Left lung (tissue), 4 donors: ENCODE measurements at regions not wholly inside any gene's neighbourhood (a gene's known extent, or its start where the extent isn't known, plus 50 kb on each side); places are given as distances from the start of the nearest gene placed in this dataset.

ENCODE experiments used
- ATAC-seq: fragments of 200-7000 bp; cut with Tn5 transposase; one replicate; pipeline ENCODE4 v1.9.1; 2020; ENCODE audit warnings: moderate library complexity
- DNase-seq, 4 donors: peaks; one replicate each; pipeline ENCODE4 v3.0.0-alpha.2; 2013 to 2020
- H3K27ac ChIP-seq, 2 donors: fragments of 200-600 bp; sonication (generic) in 1 of 2; one replicate each; pipeline versions ENCODE4 v1.5.0 to v1.8.0; 2020 to 2021
- H3K27me3 ChIP-seq, 2 donors: fragments of 200-600 bp; sonication (generic) in 1 of 2; one replicate each; pipeline versions ENCODE4 v1.5.0 to v1.8.0; 2020 to 2021
- H3K36me3 ChIP-seq, 2 donors: fragments of 200-600 bp; sonication (generic) in 1 of 2; one replicate each; pipeline versions ENCODE4 v1.5.0 to v1.8.0; 2020 to 2021
- H3K4me1 ChIP-seq, 2 donors: fragments of 200-600 bp; one replicate each; pipeline ENCODE4 v1.8.0; 2021
- H3K4me3 ChIP-seq, 2 donors: fragments of 200-600 bp; sonication (generic) in 1 of 2; one replicate each; pipeline versions ENCODE4 v1.5.0 to v1.8.0; 2020 to 2021; ENCODE audit warnings: mild to moderate bottlenecking in 1 of 2
- H3K9me3 ChIP-seq, 2 donors: fragments of 200-600 bp; sonication (generic) in 1 of 2; one replicate each; pipeline versions ENCODE4 v1.5.0 to v1.8.0; 2020 to 2021
- CTCF ChIP-seq, 2 donors: fragments of 200-600 bp; sonication (generic) in 1 of 2; IDR thresholded peaks; one replicate each; pipeline versions ENCODE4 v1.5.0 to v1.8.0; 2021; ENCODE audit warnings: antibody characterized with exemption in 2 of 2
- intact Hi-C, 2 donors: fragments of 100-400 bp; cut with DNase I; formaldehyde crosslinking; loops; one replicate each; pipeline versions ENCODE4 v1.11.2 to v1.14.2; 2022
- donor health status: DM: no; HTN: yes; CAD: no.
- donor health status: DM: no; HTN: no; CAD: no.

- Histone ChIP-seq H3K9me3 (peaks cover 0 to 16% of the 10 kb centered on the region in 2 donors), H3K36me3 (no peaks in the 10 kb centered on the region), H3K4me1 (no peaks in the 10 kb centered on the region), H3K27me3 (no peaks in the 10 kb centered on the region), H3K27ac (no peak overlapping the region), H3K4me3 (no peak overlapping the region)
- DNase-seq, result no peak
- ATAC-seq, result no peak
- intact Hi-C loops, result no loop called here
- TF ChIP-seq CTCF (IDR thresholded peaks at IDR 0.05), result no peak
Observed at GRCh38 chr12:94041850-94042249, 106.5 kb upstream of the PLXNC1 start.

GRCh38 chr12:94042321-94042720 lies 106.1 kb upstream of the PLXNC1 start:
- Histone ChIP-seq H3K27ac (no peak overlapping the region), H3K4me3 (no peak overlapping the region), H3K27me3 (no peaks in the 10 kb centered on the region), H3K36me3 (no peaks in the 10 kb centered on the region), H3K9me3 (peaks cover 0 to 16% of the 10 kb centered on the region in 2 donors), H3K4me1 (no peaks in the 10 kb centered on the region)
- intact Hi-C loops, result no loop called here
- no peak for DNase-seq
- no peak for ATAC-seq
- TF ChIP-seq CTCF (IDR thresholded peaks at IDR 0.05), result no peak

GRCh38 chr12:94046626-94047410 lies 101.6 kb upstream of the PLXNC1 start:
- Histone ChIP-seq H3K27ac (no peak overlapping the region), H3K9me3 (no peaks in the 10 kb centered on the region), H3K36me3 (no peaks in the 10 kb centered on the region), H3K4me1 (no peaks in the 10 kb centered on the region), H3K27me3 (no peaks in the 10 kb centered on the region), H3K4me3 (no peak overlapping the region)
- intact Hi-C loops, result no loop called here
- ATAC-seq, result no peak
- no peak for DNase-seq
- TF ChIP-seq CTCF (IDR thresholded peaks at IDR 0.05), result no peak

GRCh38 chr12:94047781-94048567 lies 100.4 kb upstream of the PLXNC1 start:
- no peaks in the 10 kb centered on the region for H3K9me3 ChIP-seq
- no peak overlapping the region for H3K27ac ChIP-seq
- TF ChIP-seq CTCF (IDR thresholded peaks at IDR 0.05), result no peak
- H3K27me3 ChIP-seq, result no peaks in the 10 kb centered on the region
- H3K4me3 ChIP-seq, result no peak overlapping the region
- DNase-seq (no peak), ATAC-seq (no peak)
- intact Hi-C loops, result no loop called here
- no peaks in the 10 kb centered on the region for H3K4me1 ChIP-seq
- H3K36me3 ChIP-seq, result no peaks in the 10 kb centered on the region

- no peaks in the 10 kb centered on the region for H3K36me3 ChIP-seq
- H3K27ac ChIP-seq, result no peak overlapping the region
- no peak for TF ChIP-seq CTCF (IDR thresholded peaks at IDR 0.05)
- DNase-seq, result no peak
- H3K4me3 ChIP-seq, result no peak overlapping the region
- no peaks in the 10 kb centered on the region for H3K4me1 ChIP-seq
- intact Hi-C loops, result no loop called here
- no peaks in the 10 kb centered on the region for H3K9me3 ChIP-seq
- H3K27me3 ChIP-seq, result no peaks in the 10 kb centered on the region
- no peak for ATAC-seq
Observed at GRCh38 chr12:94048757-94049156, 99.6 kb upstream of the PLXNC1 start.
